ENCODE measurements at regions not wholly inside any gene's neighbourhood (a gene's known extent, or its start where the extent isn't known, plus 50 kb on each side); places are given as distances from the start of the nearest gene placed in this dataset.

GRCh38 chr13:111953546-111954178 is 113.3 kb upstream of the SOX1 start:
- no peak for TF ChIP-seq CTCF (IDR thresholded peaks at IDR 0.05 in 4 of 5, conservative IDR thresholded peaks at IDR 0.05 in 1 of 5)
- TF ChIP-seq POLR2A (IDR thresholded peaks at IDR 0.05), result no peak

All from gastrocnemius medialis (tissue), 4 donors.